Activated T-helper 1 cell treated with anti-CD3 and anti-CD28 coated beads, Interleukin-2, amount 50 U/mL, for 16 hours (primary cell): ENCODE measurements at regions not wholly inside any gene's neighbourhood (a gene's known extent, or its start where the extent isn't known, plus 50 kb on each side); places are given as distances from the start of the nearest gene placed in this dataset.

ENCODE experiments used
- DNase-seq, 2 donors: peaks; one replicate each; pipeline ENCODE4 v3.0.0-alpha.2; 2020; ENCODE audit warnings: low read depth in 1 of 2, low spot score in 1 of 2

- DNase-seq = no peak
Measured at GRCh38 chr2:128549646-128550260, 231.1 kb upstream of the HS6ST1 start.

- no peak for DNase-seq
Measured at GRCh38 chr2:128550389-128550788, 231.7 kb upstream of the HS6ST1 start.

- no peak for DNase-seq
Measured at GRCh38 chr2:128550801-128551416, 232.2 kb upstream of the HS6ST1 start.

- no peak for DNase-seq
Measured at GRCh38 chr2:128551435-128551834, 232.8 kb upstream of the HS6ST1 start.

- DNase-seq = no peak
Measured at GRCh38 chr2:128552141-128552805, 233.6 kb upstream of the HS6ST1 start.

- DNase-seq = no peak
Measured at GRCh38 chr2:128552806-128553551, 234.3 kb upstream of the HS6ST1 start.

- no peak for DNase-seq
Measured at GRCh38 chr2:128554151-128554769, 235.6 kb upstream of the HS6ST1 start.

- DNase-seq = no peak
Measured at GRCh38 chr2:128555433-128555832, 236.8 kb upstream of the HS6ST1 start.

GRCh38 chr2:128556089-128556488 lies 237.4 kb upstream of the HS6ST1 start:
- no peak for DNase-seq

- DNase-seq = no peak
Measured at GRCh38 chr2:128556633-128557032, 238.0 kb upstream of the HS6ST1 start.

GRCh38 chr2:128557069-128557468 lies 238.4 kb upstream of the HS6ST1 start:
- no peak for DNase-seq

- no peak for DNase-seq
Measured at GRCh38 chr2:128557831-128558241, 239.2 kb upstream of the HS6ST1 start.

- DNase-seq = no peak
Measured at GRCh38 chr2:128558441-128558840, 239.8 kb upstream of the HS6ST1 start.

- DNase-seq = no peak
Measured at GRCh38 chr2:128558895-128559532, 240.3 kb upstream of the HS6ST1 start.

GRCh38 chr2:128559533-128560515 lies 241.2 kb upstream of the HS6ST1 start:
- no peak for DNase-seq

GRCh38 chr2:128560718-128561117 lies 242.1 kb upstream of the HS6ST1 start:
- DNase-seq = no peak

GRCh38 chr2:128562471-128563347 lies 244.0 kb upstream of the HS6ST1 start:
- DNase-seq = no peak

- DNase-seq = no peak
Measured at GRCh38 chr2:128563348-128563687, 244.7 kb upstream of the HS6ST1 start.

- no peak for DNase-seq
Measured at GRCh38 chr2:128564131-128564530, 245.5 kb upstream of the HS6ST1 start.
